Keratinocyte (primary cell): ENCODE measurements at regions not wholly inside any gene's neighbourhood (a gene's known extent, or its start where the extent isn't known, plus 50 kb on each side); places are given as distances from the start of the nearest gene placed in this dataset.

Experiments used
- DNase-seq: peaks from one replicate; pipeline ENCODE4 v3.0.0-alpha.2; 2011; ENCODE audit warnings: low read depth, missing footprints, low spot score
- FAIRE-seq: peaks from 2 replicates; lab custom pipeline; 2011; peaks lifted over from hg19 to GRCh38; lab: Jason Lieb, UNC
- H2AFZ ChIP-seq: 2 replicates; pipeline ENCODE4 v1.6.0; 2012; ENCODE audit warnings: low read length, control low read depth, inconsistent platforms; ENCODE audit not compliant: control insufficient read depth
- H3K27ac ChIP-seq: 2 replicates; pipeline ENCODE4 v1.5.1; 2011; ENCODE audit warnings: low read length; ENCODE audit not compliant: control insufficient read depth, insufficient read depth
- H3K27me3 ChIP-seq: 3 replicates; pipeline ENCODE4 v1.6.0; 2011; ENCODE audit warnings: low read length; ENCODE audit not compliant: control insufficient read depth, insufficient read depth; ENCODE audit errors: extremely low read depth
- H3K36me3 ChIP-seq, 2 experiments: 2 replicates in 1 of 2; 3 replicates in 1 of 2; pipeline ENCODE4 v1.5.1; 2011; ENCODE audit warnings: low read length in 2 of 2, mild to moderate bottlenecking in 1 of 2; ENCODE audit not compliant: control insufficient read depth in 2 of 2, insufficient read depth in 2 of 2; ENCODE audit errors: extremely low read depth in 1 of 2
- H3K4me1 ChIP-seq: 3 replicates; pipeline ENCODE4 v1.5.1; 2011; ENCODE audit warnings: low read length; ENCODE audit not compliant: control insufficient read depth, insufficient read depth; ENCODE audit errors: extremely low read depth
- H3K4me2 ChIP-seq: 3 replicates; pipeline ENCODE4 v1.6.0; 2011; ENCODE audit warnings: low read depth, low read length; ENCODE audit not compliant: control insufficient read depth, insufficient read depth; ENCODE audit errors: extremely low read depth
- H3K4me3 ChIP-seq, 3 experiments: fragments of 200-600 bp in 1 of 3; sonication (generic) in 1 of 3; 2 replicates in 2 of 3; 3 replicates in 1 of 3; pipeline ENCODE4 v1.5.1; 2011 to 2016; ENCODE audit warnings: low read length in 3 of 3, mild to moderate bottlenecking in 3 of 3, control low read depth in 2 of 3, inconsistent platforms in 1 of 3, low read depth in 1 of 3, mixed read lengths in 1 of 3, mixed run types in 1 of 3, moderate library complexity in 1 of 3; ENCODE audit not compliant: control insufficient read depth in 2 of 3, insufficient read depth in 2 of 3; ENCODE audit errors: extremely low read depth in 1 of 3
- H3K79me2 ChIP-seq: 2 replicates; pipeline ENCODE4 v1.6.0; 2012; ENCODE audit warnings: low read length; ENCODE audit not compliant: control insufficient read depth, insufficient read depth
- H3K9ac ChIP-seq: 3 replicates; pipeline ENCODE4 v1.6.0; 2011; ENCODE audit warnings: low read length; ENCODE audit not compliant: control insufficient read depth, insufficient read depth; ENCODE audit errors: extremely low read depth
- H3K9me1 ChIP-seq: 3 replicates; pipeline ENCODE4 v1.6.0; 2011; ENCODE audit warnings: low read length; ENCODE audit not compliant: control insufficient read depth, insufficient read depth; ENCODE audit errors: extremely low read depth
- H3K9me3 ChIP-seq: 2 replicates; pipeline ENCODE4 v1.5.1; 2012; ENCODE audit warnings: low read depth, low read length; ENCODE audit not compliant: control insufficient read depth
- H4K20me1 ChIP-seq: 3 replicates; pipeline ENCODE4 v1.6.0; 2011; ENCODE audit warnings: low read length; ENCODE audit not compliant: control insufficient read depth, insufficient read depth; ENCODE audit errors: extremely low read depth
- EZH2 ChIP-seq: IDR thresholded peaks from one replicate; pipeline ENCODE4 v1.6.1; 2012; ENCODE audit warnings: inconsistent platforms, mild to moderate bottlenecking, low read length, moderate library complexity
- dilution Hi-C: fragments of 300-500 bp; cut with MboI; formaldehyde crosslinking; loops from one replicate; pipeline ENCODE4 v1.7.0; 2020; ENCODE audit warnings: low sequenced_read_pairs; ENCODE audit not compliant: extremely low pct_ligation_motif_present
- TF ChIP-seq, protein P1 (sequence below), 3 experiments: IDR thresholded peaks in 1 of 3; conservative IDR thresholded peaks in 1 of 3; optimal IDR thresholded peaks in 1 of 3; 2 replicates in 2 of 3; 3 replicates in 1 of 3; pipeline versions ENCODE3 to v1.5.1; 2011; ENCODE audit warnings: low read length in 3 of 3, mild to moderate bottlenecking in 3 of 3, moderate library complexity in 2 of 3, control low read depth in 1 of 3, inconsistent platforms in 1 of 3; ENCODE audit not compliant: insufficient read depth in 2 of 3; ENCODE audit errors: extremely low read depth in 1 of 3

GRCh38 chrX:115490814-115491213 lies 70.2 kb upstream of the PLS3 start:
- no peak overlapping the region for H2AFZ ChIP-seq
- H3K9ac ChIP-seq = no peak overlapping the region
- no peaks in the 10 kb centered on the region for H3K79me2 ChIP-seq
- H3K4me1 ChIP-seq = no peaks in the 10 kb centered on the region
- H4K20me1 ChIP-seq = no peaks in the 10 kb centered on the region
- FAIRE-seq (no peak), DNase-seq (no peak)
- H3K36me3 ChIP-seq = no peaks in the 10 kb centered on the region
- no peaks in the 10 kb centered on the region for H3K9me1 ChIP-seq
- H3K27ac ChIP-seq = no peak overlapping the region
- no peak overlapping the region for H3K4me3 ChIP-seq
- H3K9me3 ChIP-seq = no peaks in the 10 kb centered on the region
- peaks cover 3% of the 10 kb centered on the region for H3K27me3 ChIP-seq
- H3K4me2 ChIP-seq = no peak overlapping the region
- dilution Hi-C loops = no loop called here
- TF ChIP-seq, protein P1, sequence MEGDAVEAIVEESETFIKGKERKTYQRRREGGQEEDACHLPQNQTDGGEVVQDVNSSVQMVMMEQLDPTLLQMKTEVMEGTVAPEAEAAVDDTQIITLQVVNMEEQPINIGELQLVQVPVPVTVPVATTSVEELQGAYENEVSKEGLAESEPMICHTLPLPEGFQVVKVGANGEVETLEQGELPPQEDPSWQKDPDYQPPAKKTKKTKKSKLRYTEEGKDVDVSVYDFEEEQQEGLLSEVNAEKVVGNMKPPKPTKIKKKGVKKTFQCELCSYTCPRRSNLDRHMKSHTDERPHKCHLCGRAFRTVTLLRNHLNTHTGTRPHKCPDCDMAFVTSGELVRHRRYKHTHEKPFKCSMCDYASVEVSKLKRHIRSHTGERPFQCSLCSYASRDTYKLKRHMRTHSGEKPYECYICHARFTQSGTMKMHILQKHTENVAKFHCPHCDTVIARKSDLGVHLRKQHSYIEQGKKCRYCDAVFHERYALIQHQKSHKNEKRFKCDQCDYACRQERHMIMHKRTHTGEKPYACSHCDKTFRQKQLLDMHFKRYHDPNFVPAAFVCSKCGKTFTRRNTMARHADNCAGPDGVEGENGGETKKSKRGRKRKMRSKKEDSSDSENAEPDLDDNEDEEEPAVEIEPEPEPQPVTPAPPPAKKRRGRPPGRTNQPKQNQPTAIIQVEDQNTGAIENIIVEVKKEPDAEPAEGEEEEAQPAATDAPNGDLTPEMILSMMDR (optimal IDR thresholded peaks at IDR 0.05 in 1 of 3, IDR thresholded peaks at IDR 0.05 in 1 of 3, conservative IDR thresholded peaks at IDR 0.05 in 1 of 3; ENCODE audit: extremely low read depth in 1 of 3, insufficient read depth in 2 of 3, low read length in 3 of 3) = no peak
- TF ChIP-seq EZH2 = no peak

DNA sequence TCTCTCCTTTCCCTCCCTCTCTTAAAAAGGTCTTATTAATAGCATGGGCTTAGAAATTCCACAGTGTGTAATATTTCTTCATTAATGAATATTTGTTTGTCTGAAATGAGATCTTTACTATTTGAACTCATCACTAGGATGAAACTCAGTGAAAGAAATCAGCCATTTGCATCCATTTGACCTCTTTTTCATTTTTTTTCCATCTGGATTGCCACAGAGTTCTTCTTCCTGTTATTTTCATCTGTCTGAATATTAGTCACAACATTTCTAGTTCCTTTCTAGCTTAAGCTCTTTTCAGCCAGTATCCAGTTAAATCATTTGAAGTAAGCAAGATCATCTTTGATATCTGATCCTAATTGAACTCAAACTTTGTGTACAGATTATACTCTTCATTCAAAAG lies 69.2 kb upstream of the PLS3 start:
- no peak overlapping the region for H3K4me2 ChIP-seq

More for the DNA sequence above, 69.2 kb upstream of the PLS3 start:
- H3K27me3 ChIP-seq = peaks cover 4% of the 10 kb centered on the region
- H3K9ac ChIP-seq = no peak overlapping the region
- H3K27ac ChIP-seq = no peak overlapping the region
- TF ChIP-seq, protein P1 (optimal IDR thresholded peaks at IDR 0.05 in 1 of 3, IDR thresholded peaks at IDR 0.05 in 1 of 3, conservative IDR thresholded peaks at IDR 0.05 in 1 of 3; ENCODE audit: extremely low read depth in 1 of 3, insufficient read depth in 2 of 3, low read length in 3 of 3) = no peak
- no peak for TF ChIP-seq EZH2
- no peak for FAIRE-seq
- H3K9me1 ChIP-seq = no peaks in the 10 kb centered on the region
- no peaks in the 10 kb centered on the region for H3K79me2 ChIP-seq
- H4K20me1 ChIP-seq = no peaks in the 10 kb centered on the region
- H3K4me1 ChIP-seq = no peaks in the 10 kb centered on the region
- H2AFZ ChIP-seq = no peak overlapping the region
- dilution Hi-C loops = no loop called here
- H3K9me3 ChIP-seq = no peaks in the 10 kb centered on the region
- H3K4me3 ChIP-seq = no peak overlapping the region
- no peak for DNase-seq
- H3K36me3 ChIP-seq = no peaks in the 10 kb centered on the region
